Colonic mucosa (tissue), 4 donors: ENCODE measurements at regions not wholly inside any gene's neighbourhood (a gene's known extent, or its start where the extent isn't known, plus 50 kb on each side); places are given as distances from the start of the nearest gene placed in this dataset.

Experiments
- DNase-seq: peaks from one replicate; pipeline ENCODE4 v3.0.0-alpha.2; 2020
- H3K27ac ChIP-seq: fragments of 200-600 bp; one replicate; pipeline ENCODE4 v1.8.0; 2021
- H3K27me3 ChIP-seq: fragments of 200-600 bp; one replicate; pipeline ENCODE4 v1.8.0; 2021
- H3K36me3 ChIP-seq: fragments of 200-600 bp; one replicate; pipeline ENCODE4 v1.8.0; 2021
- H3K4me1 ChIP-seq: fragments of 200-600 bp; one replicate; pipeline ENCODE4 v1.8.0; 2021; ENCODE audit warnings: mild to moderate bottlenecking
- H3K4me3 ChIP-seq: fragments of 200-600 bp; one replicate; pipeline ENCODE4 v1.8.0; 2021
- H3K9ac ChIP-seq, 2 donors: one replicate each; pipeline ENCODE4 v1.7.0; 2013; ENCODE audit warnings: control low read depth in 2 of 2, low read depth in 2 of 2, low read length in 2 of 2
- H3K9me3 ChIP-seq: fragments of 200-600 bp; one replicate; pipeline ENCODE4 v1.8.0; 2021
- CTCF ChIP-seq: fragments of 200-600 bp; IDR thresholded peaks from one replicate; pipeline ENCODE4 v1.8.0; 2022; ENCODE audit warnings: antibody characterized with exemption, mild to moderate bottlenecking
- intact Hi-C: fragments of 100-400 bp; cut with DNase I; formaldehyde crosslinking; loops from one replicate; pipeline ENCODE4 v1.14.1; 2022
- donor health status: healthy.
- donor health status: DM: no; HTN: no; CAD: no.
- donor health status: DM: no; HTN: no; CAD: no.

GRCh38 chr2:33770023-33770422 is 170.9 kb upstream of the FAM98A start:
- Histone ChIP-seq H3K9ac (no peak overlapping the region), H3K9me3 (no peaks in the 10 kb centered on the region), H3K36me3 (no peaks in the 10 kb centered on the region), H3K4me1 (no peaks in the 10 kb centered on the region), H3K27me3 (no peaks in the 10 kb centered on the region), H3K27ac (no peak overlapping the region), H3K4me3 (no peak overlapping the region)
- TF ChIP-seq CTCF = no peak
- no peak for DNase-seq
- intact Hi-C loops = no loop called here

- no peaks in the 10 kb centered on the region for H3K9me3 ChIP-seq
- no peak for DNase-seq
- H3K4me3 ChIP-seq = no peak overlapping the region
- intact Hi-C loops = no loop called here
- H3K4me1 ChIP-seq = no peaks in the 10 kb centered on the region
- H3K9ac ChIP-seq = no peak overlapping the region
- no peak overlapping the region for H3K27ac ChIP-seq
- no peak for TF ChIP-seq CTCF
- no peaks in the 10 kb centered on the region for H3K36me3 ChIP-seq
- H3K27me3 ChIP-seq = no peaks in the 10 kb centered on the region
Measured at GRCh38 chr2:33766175-33766574, 167.1 kb upstream of the FAM98A start.

GRCh38 chr2:33765122-33765521 is 166.0 kb upstream of the FAM98A start:
- no peaks in the 10 kb centered on the region for H3K4me1 ChIP-seq
- H3K27me3 ChIP-seq = no peaks in the 10 kb centered on the region
- no peak overlapping the region for H3K27ac ChIP-seq
- TF ChIP-seq CTCF = no peak
- H3K9me3 ChIP-seq = no peaks in the 10 kb centered on the region
- no peak overlapping the region for H3K9ac ChIP-seq
- no peak overlapping the region for H3K4me3 ChIP-seq
- no peak for DNase-seq
- intact Hi-C loops = no loop called here
- H3K36me3 ChIP-seq = no peaks in the 10 kb centered on the region

GRCh38 chr2:33764551-33764950 is 165.5 kb upstream of the FAM98A start:
- Histone ChIP-seq H3K4me1 (no peaks in the 10 kb centered on the region), H3K9me3 (no peaks in the 10 kb centered on the region), H3K27me3 (no peaks in the 10 kb centered on the region), H3K9ac (no peak overlapping the region), H3K4me3 (no peak overlapping the region), H3K27ac (no peak overlapping the region), H3K36me3 (no peaks in the 10 kb centered on the region)
- DNase-seq = no peak
- TF ChIP-seq CTCF = no peak
- intact Hi-C loops = no loop called here

- Histone ChIP-seq H3K27ac (no peak overlapping the region), H3K4me3 (no peak overlapping the region), H3K9me3 (no peaks in the 10 kb centered on the region), H3K36me3 (no peaks in the 10 kb centered on the region), H3K4me1 (no peaks in the 10 kb centered on the region), H3K9ac (no peak overlapping the region), H3K27me3 (no peaks in the 10 kb centered on the region)
- no peak for DNase-seq
- intact Hi-C loops = no loop called here
- TF ChIP-seq CTCF = no peak
Measured at GRCh38 chr2:33763671-33764310, 164.7 kb upstream of the FAM98A start.
